Stomach smooth muscle (tissue), 2 donors: ENCODE measurements at regions not wholly inside any gene's neighbourhood (a gene's known extent, or its start where the extent isn't known, plus 50 kb on each side); places are given as distances from the start of the nearest gene placed in this dataset.

Experiments
- H3K27ac ChIP-seq: one replicate; pipeline ENCODE4 v1.7.0; 2013; ENCODE audit warnings: mild to moderate bottlenecking, low read length, inconsistent platforms
- H3K27me3 ChIP-seq, 2 donors: one replicate each; pipeline ENCODE4 v1.7.0; 2013; ENCODE audit warnings: low read length in 2 of 2; ENCODE audit not compliant: insufficient read depth in 2 of 2, control insufficient read depth in 1 of 2
- H3K36me3 ChIP-seq, 2 donors: one replicate each; pipeline ENCODE4 v1.7.0; 2013; ENCODE audit warnings: low read length in 2 of 2; ENCODE audit not compliant: control insufficient read depth in 2 of 2, insufficient read depth in 2 of 2
- H3K4me1 ChIP-seq: one replicate; pipeline ENCODE4 v1.7.0; 2013; ENCODE audit warnings: low read length; ENCODE audit not compliant: control insufficient read depth, insufficient read depth
- H3K4me3 ChIP-seq, 2 donors: one replicate each; pipeline ENCODE4 v1.7.0; 2013; ENCODE audit warnings: low read length in 2 of 2
- H3K9ac ChIP-seq, 2 donors: one replicate each; pipeline ENCODE4 v1.7.0; 2013; ENCODE audit warnings: low read length in 2 of 2, mild to moderate bottlenecking in 1 of 2
- H3K9me3 ChIP-seq, 2 donors: one replicate each; pipeline ENCODE4 v1.7.0; 2013; ENCODE audit warnings: low read length in 2 of 2; ENCODE audit not compliant: control insufficient read depth in 2 of 2
- donor health status: healthy.
- donor health status: Pancreatic carcinoma.

GRCh38 chr10:59087486-59087885, 89.0 kb upstream of the PHYHIPL start:
- no peaks in the 10 kb centered on the region for H3K4me1 ChIP-seq
- no peak overlapping the region for H3K9ac ChIP-seq
- no peaks in the 10 kb centered on the region for H3K9me3 ChIP-seq
- H3K27ac ChIP-seq: no peak overlapping the region
- no peaks in the 10 kb centered on the region for H3K27me3 ChIP-seq
- H3K36me3 ChIP-seq: no peaks in the 10 kb centered on the region
- H3K4me3 ChIP-seq: no peak overlapping the region

- H3K27me3 ChIP-seq: no peaks in the 10 kb centered on the region
- H3K4me1 ChIP-seq: no peaks in the 10 kb centered on the region
- H3K9me3 ChIP-seq: no peaks in the 10 kb centered on the region
- H3K9ac ChIP-seq: no peak overlapping the region
- H3K27ac ChIP-seq: no peak overlapping the region
- H3K4me3 ChIP-seq: no peak overlapping the region
- no peaks in the 10 kb centered on the region for H3K36me3 ChIP-seq
Measured at GRCh38 chr10:59088912-59089573, 87.4 kb upstream of the PHYHIPL start.

DNA sequence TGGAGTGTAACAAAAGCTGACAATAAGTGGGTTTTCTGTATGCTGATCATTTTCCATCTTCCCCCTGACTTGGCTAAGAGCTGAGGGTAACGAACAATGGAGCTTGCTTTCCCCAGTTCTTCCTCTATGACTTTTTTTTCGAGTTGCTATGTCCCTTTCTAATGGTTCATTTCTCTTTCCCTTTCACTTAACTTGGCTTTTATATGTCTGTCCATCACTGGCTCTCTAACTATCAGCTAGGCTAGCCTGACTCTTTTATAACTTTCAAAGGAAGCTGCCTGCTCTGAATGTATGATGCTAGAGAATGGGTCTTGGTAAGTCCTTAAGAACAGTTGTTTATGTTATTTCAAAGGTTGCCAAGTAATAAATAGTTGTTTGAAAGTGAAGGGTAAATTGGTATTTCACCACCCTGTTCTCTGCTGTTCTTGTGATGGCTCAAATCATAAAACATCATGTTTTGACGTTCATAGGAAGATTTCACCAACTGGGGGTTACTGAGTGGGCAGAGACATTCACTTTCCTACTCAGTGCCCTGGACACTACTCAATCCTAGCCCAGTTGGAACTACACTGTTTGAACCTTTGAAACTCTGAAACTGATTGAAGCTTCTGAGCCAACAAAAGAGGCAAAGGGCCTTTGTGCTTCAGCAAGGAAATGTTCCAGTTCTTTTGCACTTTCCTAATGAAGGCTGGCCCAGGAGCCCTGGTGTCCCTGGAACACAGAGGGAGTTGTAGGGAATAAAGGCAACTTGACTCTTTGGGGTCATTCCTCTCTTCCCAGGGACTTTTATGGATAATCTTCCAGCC, 85.4 kb upstream of the PHYHIPL start:
- Histone ChIP-seq H3K27me3 (no peaks in the 10 kb centered on the region), H3K36me3 (no peaks in the 10 kb centered on the region), H3K4me1 (no peaks in the 10 kb centered on the region), H3K9ac (no peak overlapping the region), H3K9me3 (no peaks in the 10 kb centered on the region), H3K27ac (no peak overlapping the region), H3K4me3 (no peak overlapping the region)

GRCh38 chr10:59093461-59093860, 83.0 kb upstream of the PHYHIPL start:
- Histone ChIP-seq H3K9me3 (no peaks in the 10 kb centered on the region), H3K27ac (no peak overlapping the region), H3K4me1 (no peaks in the 10 kb centered on the region), H3K27me3 (no peaks in the 10 kb centered on the region), H3K9ac (no peak overlapping the region), H3K36me3 (no peaks in the 10 kb centered on the region), H3K4me3 (no peak overlapping the region)

DNA sequence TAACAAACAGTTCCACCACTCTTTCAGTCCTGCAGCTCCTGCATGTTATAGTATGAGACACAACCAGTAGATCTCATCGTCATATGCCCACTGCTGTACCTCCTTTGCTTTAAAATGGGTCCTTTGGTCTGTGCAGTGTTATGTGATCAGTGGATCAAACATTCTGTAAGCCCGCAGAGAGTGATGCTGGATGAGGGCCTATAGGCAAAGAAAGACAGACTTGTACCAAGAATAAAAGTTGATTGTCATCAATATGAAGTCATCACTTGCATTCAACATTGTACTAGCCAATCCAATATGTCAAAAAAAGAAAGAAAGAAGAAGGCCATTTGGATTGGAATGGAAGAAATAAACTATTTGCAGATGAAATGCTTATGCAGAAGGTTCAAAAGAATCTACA, 79.8 kb upstream of the PHYHIPL start:
- no peak overlapping the region for H3K27ac ChIP-seq
- H3K27me3 ChIP-seq: no peaks in the 10 kb centered on the region
- H3K9me3 ChIP-seq: no peaks in the 10 kb centered on the region
- no peak overlapping the region for H3K4me3 ChIP-seq
- H3K9ac ChIP-seq: no peak overlapping the region
- no peaks in the 10 kb centered on the region for H3K4me1 ChIP-seq
- no peaks in the 10 kb centered on the region for H3K36me3 ChIP-seq

GRCh38 chr10:59098387-59098786, 78.1 kb upstream of the PHYHIPL start:
- no peak overlapping the region for H3K27ac ChIP-seq
- H3K36me3 ChIP-seq: no peaks in the 10 kb centered on the region
- no peak overlapping the region for H3K9ac ChIP-seq
- no peak overlapping the region for H3K4me3 ChIP-seq
- H3K4me1 ChIP-seq: no peaks in the 10 kb centered on the region
- no peaks in the 10 kb centered on the region for H3K27me3 ChIP-seq
- H3K9me3 ChIP-seq: no peaks in the 10 kb centered on the region

DNA sequence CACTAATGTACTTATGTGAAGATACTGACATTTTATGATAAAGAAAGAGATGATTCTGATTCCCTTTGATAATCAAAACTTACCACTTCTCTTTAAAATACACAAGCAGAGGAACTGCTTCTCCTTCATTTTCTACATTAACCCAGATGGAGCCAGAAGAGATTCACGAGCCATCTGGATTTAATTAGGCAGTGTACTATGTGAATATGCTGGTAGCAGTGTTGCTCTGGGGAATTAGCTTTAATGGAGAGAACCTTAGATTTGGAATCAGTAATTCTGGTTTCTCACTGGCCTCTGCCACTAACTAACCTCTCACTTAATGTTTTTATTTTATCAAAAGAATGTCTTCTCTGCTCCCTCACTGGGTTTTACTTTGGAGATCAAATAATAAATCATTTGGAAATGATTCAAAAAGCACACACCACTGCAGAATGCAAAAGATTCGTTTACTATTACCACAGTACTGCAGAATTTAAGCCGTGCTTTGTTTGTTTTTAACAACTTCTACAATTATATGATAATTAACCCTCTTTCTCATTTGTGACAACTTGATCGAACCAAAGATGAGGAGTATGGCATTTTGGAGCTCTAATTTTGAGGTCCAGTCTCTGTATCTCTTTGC, 77.5 kb upstream of the PHYHIPL start:
- Histone ChIP-seq H3K9me3 (no peaks in the 10 kb centered on the region), H3K4me1 (no peaks in the 10 kb centered on the region), H3K27me3 (no peaks in the 10 kb centered on the region), H3K27ac (no peak overlapping the region), H3K4me3 (no peak overlapping the region), H3K36me3 (no peaks in the 10 kb centered on the region), H3K9ac (no peak overlapping the region)

DNA sequence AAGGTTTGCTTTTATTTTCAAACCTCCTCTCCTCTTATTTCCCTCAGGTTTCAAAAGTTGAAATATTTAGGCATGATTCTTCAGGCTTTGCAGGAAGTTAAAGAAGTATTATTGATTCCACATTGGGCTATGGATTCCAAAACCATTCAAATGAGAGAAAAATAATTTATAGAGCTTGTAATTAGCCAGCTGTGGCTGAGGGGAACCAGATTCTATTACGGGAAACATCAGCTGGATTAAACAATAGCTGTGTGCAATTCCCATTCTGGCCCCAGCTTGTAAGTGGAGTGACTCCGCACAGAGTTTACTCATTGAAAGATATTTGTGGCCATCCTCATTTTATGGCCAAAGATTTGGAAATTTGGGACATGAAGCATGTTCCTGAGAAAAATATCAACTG, 77.0 kb upstream of the PHYHIPL start:
- Histone ChIP-seq H3K36me3 (no peaks in the 10 kb centered on the region), H3K27ac (no peak overlapping the region), H3K9me3 (no peaks in the 10 kb centered on the region), H3K4me3 (no peak overlapping the region), H3K27me3 (no peaks in the 10 kb centered on the region), H3K4me1 (no peaks in the 10 kb centered on the region), H3K9ac (no peak overlapping the region)

- no peak overlapping the region for H3K27ac ChIP-seq
- no peaks in the 10 kb centered on the region for H3K9me3 ChIP-seq
- H3K27me3 ChIP-seq: no peaks in the 10 kb centered on the region
- H3K4me1 ChIP-seq: no peaks in the 10 kb centered on the region
- H3K4me3 ChIP-seq: no peak overlapping the region
- H3K36me3 ChIP-seq: no peaks in the 10 kb centered on the region
- H3K9ac ChIP-seq: no peak overlapping the region
Measured at GRCh38 chr10:59102394-59102793, 74.0 kb upstream of the PHYHIPL start.

DNA sequence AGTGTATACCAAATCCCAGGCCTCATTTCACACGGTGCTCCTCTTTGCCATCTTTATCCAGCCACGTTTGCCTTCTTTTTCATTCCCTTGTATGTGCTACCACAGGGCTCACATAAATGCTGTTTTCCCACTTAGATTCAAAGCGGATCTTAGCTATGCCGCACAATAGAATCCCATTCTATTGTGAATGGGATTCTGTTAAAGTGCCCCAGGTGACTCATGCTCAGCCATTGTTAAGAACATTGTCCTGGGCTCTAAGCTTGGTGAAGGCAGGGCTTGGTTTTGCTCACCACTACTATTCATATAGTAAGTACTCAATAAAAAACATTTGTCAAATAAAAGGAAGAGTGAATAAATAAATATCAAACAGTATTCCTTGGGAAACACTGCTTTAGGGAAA, 72.3 kb upstream of the PHYHIPL start:
- Histone ChIP-seq H3K9ac (no peak overlapping the region), H3K9me3 (no peaks in the 10 kb centered on the region), H3K36me3 (no peaks in the 10 kb centered on the region), H3K27ac (no peak overlapping the region), H3K4me1 (no peaks in the 10 kb centered on the region), H3K4me3 (no peak overlapping the region), H3K27me3 (no peaks in the 10 kb centered on the region)

DNA sequence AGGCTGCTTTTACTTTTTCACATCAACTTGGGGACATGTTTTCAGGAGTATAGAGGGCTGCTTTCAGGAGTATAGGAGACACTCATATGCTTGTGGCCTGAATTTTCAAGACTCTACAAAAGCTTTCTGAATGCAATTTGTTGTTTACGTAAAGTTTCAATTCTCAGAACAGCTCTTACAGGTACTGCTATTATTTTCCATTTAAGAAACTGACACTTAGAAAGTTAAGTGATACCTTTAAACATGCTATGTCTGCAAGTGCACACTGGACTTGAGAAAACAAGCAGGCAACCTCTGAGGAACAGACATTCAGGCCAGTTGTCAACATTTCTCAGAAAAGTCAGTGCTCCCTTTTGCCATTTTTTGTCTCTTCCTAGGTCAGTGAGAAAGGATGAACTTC, 70.0 kb upstream of the PHYHIPL start:
- no peaks in the 10 kb centered on the region for H3K4me1 ChIP-seq
- no peaks in the 10 kb centered on the region for H3K9me3 ChIP-seq
- no peak overlapping the region for H3K9ac ChIP-seq
- no peaks in the 10 kb centered on the region for H3K36me3 ChIP-seq
- no peak overlapping the region for H3K27ac ChIP-seq
- no peaks in the 10 kb centered on the region for H3K27me3 ChIP-seq
- no peak overlapping the region for H3K4me3 ChIP-seq
